ENCODE measurements at regions not wholly inside any gene's neighbourhood (a gene's known extent, or its start where the extent isn't known, plus 50 kb on each side); places are given as distances from the start of the nearest gene placed in this dataset.

- no peak for DNase-seq (ENCODE audit: low read depth)
Measured at GRCh38 chr11:81432333-81432732, 1301.3 kb downstream of the FAM181B start.

- DNase-seq (ENCODE audit: low read depth): no peak
Measured at GRCh38 chr11:81424822-81425221, 1308.8 kb downstream of the FAM181B start.

DNA sequence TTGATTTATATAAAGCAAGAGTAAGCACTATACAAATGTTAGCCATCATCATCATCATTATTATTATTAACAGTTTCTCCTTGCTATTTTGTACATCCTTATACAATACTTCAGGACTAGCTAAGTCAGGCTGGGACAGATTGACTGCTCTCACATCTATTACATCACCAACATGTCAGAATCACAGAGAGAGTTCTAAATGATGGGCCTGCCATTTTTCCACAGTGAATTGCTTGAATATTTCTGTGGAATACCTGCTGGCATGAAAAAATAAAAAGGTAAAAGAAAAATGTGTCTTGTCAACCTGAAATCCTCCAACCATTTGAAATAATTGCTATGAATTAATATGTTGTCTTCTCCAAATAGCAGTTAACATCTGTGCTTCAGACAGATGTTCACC lies 1311.3 kb downstream of the FAM181B start:
- no peak for DNase-seq (ENCODE audit: low read depth)

DNA sequence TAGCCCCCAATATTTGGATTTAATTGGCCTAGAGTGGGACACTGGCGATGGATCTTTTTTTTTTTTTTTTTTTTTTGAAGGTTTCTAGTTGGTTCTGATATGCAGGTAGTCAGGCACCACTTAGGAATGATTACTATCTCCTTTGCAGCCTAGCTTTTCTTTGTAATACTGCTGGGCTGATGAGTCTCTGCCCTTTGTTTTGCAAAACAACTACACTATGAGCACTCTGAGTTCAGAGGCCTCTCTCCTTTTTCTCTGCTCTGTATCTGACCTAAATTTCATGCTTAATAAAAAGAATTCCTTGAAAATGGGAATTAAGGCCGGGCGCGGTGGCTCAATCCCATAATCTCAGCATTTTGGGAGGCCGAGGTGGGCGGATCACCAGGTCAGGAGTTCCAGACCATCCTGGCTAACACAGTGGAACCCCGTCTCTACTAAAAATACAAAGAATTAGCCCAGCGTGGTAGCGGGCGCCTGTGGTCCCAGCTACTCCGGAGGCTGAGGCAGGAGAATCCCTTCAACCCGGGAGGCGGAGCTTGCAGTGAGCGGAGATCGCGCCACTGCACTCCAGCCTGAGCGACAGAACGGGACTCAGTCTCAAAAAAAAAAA lies 1312.3 kb downstream of the FAM181B start:
- no peak for DNase-seq (ENCODE audit: low read depth)

DNA sequence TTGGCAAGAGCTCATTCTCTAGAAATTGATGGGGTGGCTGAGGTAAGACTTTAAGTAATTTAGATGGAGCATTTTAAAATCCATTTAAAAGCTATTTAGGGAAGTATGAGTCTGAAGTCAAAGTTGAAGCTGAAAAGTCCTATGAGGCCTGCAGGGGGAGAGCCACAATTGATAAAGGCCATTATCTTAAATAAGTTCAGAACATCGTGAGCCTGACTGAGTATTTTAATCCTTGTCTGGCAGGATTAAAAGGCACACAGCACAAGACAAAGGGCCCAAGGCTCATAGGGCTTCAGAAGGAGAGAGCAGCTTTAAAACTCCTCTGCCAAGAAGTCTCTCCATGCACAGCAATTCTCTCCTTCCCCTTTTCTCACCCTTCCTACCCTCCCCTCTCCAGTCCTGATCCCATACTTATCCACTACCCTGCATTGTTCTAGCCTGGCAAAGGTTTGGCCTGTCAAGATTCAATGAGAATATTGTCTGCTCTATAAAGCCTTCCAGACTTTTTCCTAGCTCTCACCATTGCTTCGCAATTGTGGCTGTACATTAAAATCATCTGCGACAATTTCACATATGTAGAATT lies 1312.9 kb downstream of the FAM181B start:
- DNase-seq (ENCODE audit: low read depth): no peak

- no peak for DNase-seq (ENCODE audit: low read depth)
Measured at GRCh38 chr11:81397316-81397715, 1336.3 kb downstream of the FAM181B start.

GRCh38 chr11:81394311-81394710 lies 1339.4 kb downstream of the FAM181B start:
- DNase-seq (ENCODE audit: low read depth): no peak

GRCh38 chr11:81388326-81388725 lies 1345.3 kb downstream of the FAM181B start:
- no peak for DNase-seq (ENCODE audit: low read depth)

DNA sequence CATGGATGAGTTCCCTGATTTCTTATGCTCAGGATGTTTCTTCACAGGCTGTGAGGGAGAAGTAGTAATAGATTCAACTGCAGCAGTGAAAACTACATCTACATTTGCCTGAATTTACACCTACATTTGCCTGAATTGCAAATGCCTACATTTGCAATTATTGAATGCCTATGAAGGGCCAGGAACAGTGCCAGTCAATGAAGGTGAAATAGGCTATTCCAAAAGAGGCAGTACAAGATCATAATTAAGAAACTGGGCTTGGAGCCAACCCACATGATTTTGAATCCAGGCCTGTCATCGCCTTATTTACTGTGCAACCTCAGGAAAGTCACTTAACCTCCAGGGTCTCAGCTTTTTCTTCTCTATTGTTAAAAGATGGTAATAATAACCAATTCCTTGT lies 1353.3 kb downstream of the FAM181B start:
- DNase-seq (ENCODE audit: low read depth): no peak

GRCh38 chr11:81377418-81377817 lies 1356.2 kb downstream of the FAM181B start:
- DNase-seq (ENCODE audit: low read depth): no peak

DNA sequence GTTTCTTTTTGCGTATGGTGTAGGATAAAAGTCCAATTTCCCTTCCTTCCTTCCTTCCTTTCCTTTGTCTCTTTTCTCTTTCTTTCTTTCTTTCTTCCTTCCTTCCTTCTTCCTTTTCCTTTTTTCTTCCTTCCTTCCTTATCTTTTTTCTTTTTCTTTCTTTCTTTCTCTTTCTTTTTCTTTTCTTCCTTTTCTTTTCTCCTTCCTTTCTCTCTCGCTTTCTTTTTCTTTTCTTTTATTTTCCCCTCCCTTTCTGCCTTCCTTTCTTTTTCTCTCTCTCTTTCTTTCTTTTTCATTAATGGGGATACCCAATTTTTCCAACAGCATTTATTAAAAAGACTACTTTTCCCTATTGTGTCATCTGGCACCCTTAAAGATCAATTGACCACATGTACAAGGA lies 1359.7 kb downstream of the FAM181B start:
- DNase-seq (ENCODE audit: low read depth): no peak

DNA sequence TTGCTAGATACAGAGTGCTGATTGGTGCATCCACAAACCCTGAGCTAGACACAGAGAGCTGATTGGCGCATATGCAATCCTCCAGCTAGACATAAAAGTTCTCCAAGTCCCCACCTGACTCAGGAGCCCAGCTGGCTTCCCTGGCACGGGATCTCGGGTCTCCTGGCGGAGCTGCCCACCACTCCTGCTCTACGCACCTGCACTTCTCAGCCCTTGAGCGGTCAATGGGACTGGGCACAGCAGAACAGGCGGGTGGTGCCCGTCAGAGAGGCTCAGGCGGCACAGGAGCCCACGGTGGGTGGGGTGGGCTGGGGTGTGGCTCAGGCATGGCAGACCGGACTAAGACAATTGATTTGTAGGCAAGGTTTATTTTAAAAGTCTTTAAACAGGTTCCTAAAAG lies 1365.5 kb downstream of the FAM181B start:
- DNase-seq (ENCODE audit: low read depth): no peak

DNA sequence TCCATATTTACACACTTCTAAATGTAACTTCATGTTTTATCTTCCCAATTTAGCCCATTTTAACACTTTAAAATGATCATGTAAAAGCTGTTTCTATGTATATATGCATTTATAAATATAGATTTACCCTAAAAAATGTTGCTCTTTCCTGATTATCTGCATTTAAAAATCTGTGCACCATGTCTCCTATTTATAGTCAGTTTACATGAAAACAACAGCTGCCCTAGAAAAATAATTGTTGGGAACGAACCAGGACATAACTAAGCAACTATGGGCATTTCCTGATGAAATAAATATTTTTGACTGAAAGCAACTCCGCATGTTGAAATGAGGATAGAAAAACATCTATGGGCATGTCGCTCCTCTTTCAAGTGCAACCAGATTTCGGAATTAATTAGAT lies 1368.2 kb downstream of the FAM181B start:
- DNase-seq (ENCODE audit: low read depth): no peak

- DNase-seq (ENCODE audit: low read depth): no peak
Measured at GRCh38 chr11:81359476-81359875, 1374.2 kb downstream of the FAM181B start.

DNA sequence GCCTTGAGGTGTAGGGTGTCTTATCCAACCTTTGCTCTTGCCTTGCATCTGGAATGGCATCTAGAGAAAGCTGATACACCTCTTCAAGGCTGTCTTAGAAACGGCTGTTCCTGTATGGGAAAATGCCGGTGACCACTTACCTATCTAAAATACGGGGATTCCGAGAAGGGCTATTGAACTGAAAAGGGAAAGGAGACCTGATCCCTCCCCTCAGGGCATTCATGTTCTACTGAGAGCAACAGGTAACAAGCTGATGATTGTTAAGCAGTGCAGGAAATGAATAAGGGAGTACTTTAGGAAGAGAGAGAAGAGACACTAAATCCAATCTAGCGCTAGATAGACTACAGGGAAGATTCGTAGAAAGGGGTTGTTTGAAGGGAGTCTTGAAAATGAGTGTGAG lies 1388.1 kb downstream of the FAM181B start:
- DNase-seq (ENCODE audit: low read depth): no peak

- no peak for DNase-seq (ENCODE audit: low read depth)
Measured at GRCh38 chr11:81342966-81343365, 1390.7 kb downstream of the FAM181B start.

- DNase-seq (ENCODE audit: low read depth): no peak
Measured at GRCh38 chr11:81340225-81340624, 1393.4 kb downstream of the FAM181B start.

DNA sequence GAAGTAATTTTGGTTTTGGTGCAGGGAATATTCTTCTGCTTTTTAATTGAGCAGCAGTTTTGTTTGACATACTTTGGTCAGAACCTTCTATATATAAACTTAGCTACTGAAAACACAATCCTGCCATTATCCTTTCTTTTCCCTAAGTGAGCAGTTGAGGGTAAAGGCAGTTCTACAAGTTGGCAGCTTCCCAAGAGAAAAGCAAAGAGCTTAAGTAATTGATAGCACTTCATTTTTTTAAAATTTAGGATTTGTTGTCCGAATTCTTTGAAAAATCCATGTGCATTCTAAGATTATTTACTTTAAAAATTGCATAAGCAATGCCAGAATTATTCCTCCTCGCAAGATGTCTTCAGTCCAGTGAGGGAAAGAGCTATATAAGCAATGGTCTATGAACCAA lies 1394.1 kb downstream of the FAM181B start:
- no peak for DNase-seq (ENCODE audit: low read depth)

DNA sequence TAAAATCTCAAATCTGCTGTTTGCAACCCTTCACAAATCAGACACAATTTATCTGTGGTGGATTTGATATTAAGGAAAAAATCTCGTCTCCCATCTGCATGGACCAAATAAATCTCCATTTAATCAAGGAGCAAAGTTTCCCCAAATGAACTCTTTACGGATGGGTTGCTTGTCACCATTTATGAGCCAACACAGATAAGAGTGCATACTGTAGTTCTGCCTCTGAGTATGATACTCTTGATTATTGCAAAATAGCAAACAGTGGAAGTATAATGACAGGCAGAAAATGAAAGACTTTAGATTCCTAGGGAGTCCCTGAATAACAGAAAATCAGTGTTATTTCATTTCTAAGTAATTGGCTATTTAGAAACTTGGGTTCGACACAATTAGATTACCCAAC lies 1395.9 kb downstream of the FAM181B start:
- DNase-seq (ENCODE audit: low read depth): no peak

DNA sequence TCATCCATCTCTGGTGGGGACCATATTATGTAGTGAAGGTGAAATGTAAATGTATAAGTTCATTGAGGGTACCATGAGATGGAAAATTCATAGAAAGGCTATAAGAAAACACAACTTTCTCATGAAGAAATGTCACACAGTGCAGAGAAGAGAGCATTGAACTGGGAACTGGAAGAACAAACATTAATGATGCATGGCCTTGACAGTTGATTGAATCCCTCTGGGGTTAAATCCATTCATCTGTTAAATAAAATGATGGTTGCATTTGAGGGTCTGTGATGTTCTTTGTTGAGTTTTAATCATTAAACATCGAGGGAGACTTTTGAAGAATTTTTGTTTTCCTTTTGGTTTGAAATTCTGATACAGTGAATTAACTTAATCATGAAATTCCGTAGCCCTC lies 1401.4 kb downstream of the FAM181B start:
- DNase-seq (ENCODE audit: low read depth): no peak

DNA sequence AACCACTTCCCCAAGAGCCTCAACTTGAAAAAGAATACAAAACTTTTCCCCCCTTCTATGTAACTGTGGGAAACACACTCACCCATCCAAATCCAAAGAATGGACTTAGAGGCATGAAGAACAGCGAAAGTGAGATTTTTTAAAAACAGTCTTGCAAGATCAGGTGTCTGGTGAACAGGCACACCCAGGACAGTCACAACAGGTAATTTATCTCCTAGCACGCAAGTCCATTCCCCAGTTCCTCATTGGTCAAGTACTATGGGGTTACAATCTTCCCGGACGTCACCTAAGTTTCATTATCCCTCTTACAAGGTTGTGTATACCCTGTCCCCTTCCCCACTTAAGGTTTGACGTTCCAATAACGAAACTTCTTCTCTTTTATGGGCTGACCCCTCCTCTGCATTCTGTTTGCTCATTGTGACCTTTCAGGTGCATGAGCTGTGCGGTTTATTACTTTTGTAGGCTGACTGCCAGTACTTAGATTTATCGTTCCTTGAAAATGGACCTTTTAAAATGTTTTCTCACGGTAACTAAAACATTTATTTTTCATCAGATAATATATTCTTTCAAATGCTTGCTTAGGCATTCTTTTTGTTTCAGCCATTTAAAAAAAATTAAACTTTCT lies 1401.9 kb downstream of the FAM181B start:
- DNase-seq (ENCODE audit: low read depth): no peak

DNA sequence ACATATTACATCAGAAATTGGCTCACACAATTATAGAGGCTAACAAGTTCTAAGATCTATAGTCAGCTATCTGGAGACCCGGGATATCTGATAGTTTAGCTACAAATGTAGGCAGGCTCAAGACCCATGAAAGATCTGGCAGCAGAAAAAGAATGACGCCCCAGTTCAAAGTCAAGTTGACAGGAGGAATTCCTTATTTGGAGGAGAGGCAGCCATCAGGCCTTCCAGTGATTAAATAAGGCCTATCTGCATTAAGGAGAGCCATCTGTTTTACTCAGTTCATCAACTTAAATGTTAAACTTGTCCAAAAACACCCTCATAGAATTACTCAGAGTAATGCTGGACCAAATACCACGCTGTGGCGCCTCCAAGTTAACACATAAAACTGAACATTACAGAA lies 1402.6 kb downstream of the FAM181B start:
- DNase-seq (ENCODE audit: low read depth): no peak

GRCh38 chr11:81303038-81303664 lies 1430.5 kb downstream of the FAM181B start:
- DNase-seq (ENCODE audit: low read depth): no peak
